ENCODE measurements at regions not wholly inside any gene's neighbourhood (a gene's known extent, or its start where the extent isn't known, plus 50 kb on each side); places are given as distances from the start of the nearest gene placed in this dataset.
A peak's percentile ranks its signal among the peaks of the same experiment; 100 is the strongest.
"Not testable (repeated sequence)": the region's sequence is repeated elsewhere in the genome, so short reads cannot be mapped to it uniquely, and the experiment has no call there.

GRCh38 chr1:235059221-235059620 lies 69.4 kb downstream of the TOMM20 start:
- no peak for DNase-seq
- H3K27ac Mint-ChIP-seq = no peak overlapping the region
- no peaks in the 10 kb centered on the region for H3K9me3 Mint-ChIP-seq
- no peaks in the 10 kb centered on the region for H3K36me3 Mint-ChIP-seq (ENCODE audit: low read depth)
- no peak overlapping the region for H3K4me3 Mint-ChIP-seq
- H3K4me1 Mint-ChIP-seq (ENCODE audit: low read depth) = peaks cover 20% of the 10 kb centered on the region
- H3K27me3 Mint-ChIP-seq = no peaks in the 10 kb centered on the region

- Mint-ChIP-seq H3K27ac (no peak overlapping the region), H3K9me3 (no peaks in the 10 kb centered on the region), H3K4me1 (ENCODE audit: low read depth) (peaks cover 18% of the 10 kb centered on the region), H3K4me3 (no peak overlapping the region), H3K27me3 (no peaks in the 10 kb centered on the region), H3K36me3 (ENCODE audit: low read depth) (no peaks in the 10 kb centered on the region)
- DNase-seq = no peak
These were observed 69.9 kb downstream of the TOMM20 start for GRCh38 chr1:235058695-235059094.

GRCh38 chr1:235057385-235058306 lies 71.0 kb downstream of the TOMM20 start:
- Mint-ChIP-seq H3K36me3 (ENCODE audit: low read depth) (no peaks in the 10 kb centered on the region), H3K27me3 (no peaks in the 10 kb centered on the region), H3K4me3 (no peak overlapping the region), H3K27ac (no peak overlapping the region), H3K4me1 (ENCODE audit: low read depth) (peaks cover 12% of the 10 kb centered on the region), H3K9me3 (no peaks in the 10 kb centered on the region)
- peak; percentile 14 for DNase-seq

- Mint-ChIP-seq H3K27ac (no peak overlapping the region), H3K4me1 (ENCODE audit: low read depth) (peaks cover 18% of the 10 kb centered on the region), H3K27me3 (no peaks in the 10 kb centered on the region), H3K9me3 (no peaks in the 10 kb centered on the region), H3K36me3 (ENCODE audit: low read depth) (no peaks in the 10 kb centered on the region), H3K4me3 (no peak overlapping the region)
- no peak for DNase-seq
These were observed 71.7 kb downstream of the TOMM20 start for GRCh38 chr1:235056937-235057336.

- no peaks in the 10 kb centered on the region for H3K36me3 Mint-ChIP-seq (ENCODE audit: low read depth)
- H3K9me3 Mint-ChIP-seq = no peaks in the 10 kb centered on the region
- H3K27me3 Mint-ChIP-seq = no peaks in the 10 kb centered on the region
- H3K4me3 Mint-ChIP-seq = no peak overlapping the region
- peak; percentile 20 for DNase-seq
- no peak overlapping the region for H3K27ac Mint-ChIP-seq
- peaks cover 27% of the 10 kb centered on the region for H3K4me1 Mint-ChIP-seq (ENCODE audit: low read depth)
These were observed 73.7 kb downstream of the TOMM20 start for GRCh38 chr1:235054936-235055335.

GRCh38 chr1:235054466-235054865 lies 74.2 kb downstream of the TOMM20 start:
- H3K27me3 Mint-ChIP-seq = no peaks in the 10 kb centered on the region
- no peaks in the 10 kb centered on the region for H3K9me3 Mint-ChIP-seq
- H3K4me1 Mint-ChIP-seq (ENCODE audit: low read depth) = peaks cover 31% of the 10 kb centered on the region
- H3K36me3 Mint-ChIP-seq (ENCODE audit: low read depth) = no peaks in the 10 kb centered on the region
- peak; percentile 20 for DNase-seq
- no peak overlapping the region for H3K27ac Mint-ChIP-seq
- H3K4me3 Mint-ChIP-seq = no peak overlapping the region

- peaks cover 47% of the 10 kb centered on the region for H3K4me1 Mint-ChIP-seq (ENCODE audit: low read depth)
These were observed 76.3 kb downstream of the TOMM20 start for GRCh38 chr1:235052067-235053008.

GRCh38 chr1:235051521-235051920 lies 77.1 kb downstream of the TOMM20 start:
- H3K27me3 Mint-ChIP-seq = no peaks in the 10 kb centered on the region
- peaks cover 45% of the 10 kb centered on the region for H3K4me1 Mint-ChIP-seq (ENCODE audit: low read depth)
- peak overlapping the region; percentile 72 for H3K27ac Mint-ChIP-seq
- H3K36me3 Mint-ChIP-seq (ENCODE audit: low read depth) = no peaks in the 10 kb centered on the region
- no peak for DNase-seq
- no peaks in the 10 kb centered on the region for H3K9me3 Mint-ChIP-seq
- no peak overlapping the region for H3K4me3 Mint-ChIP-seq

More at GRCh38 chr1:235052067-235053008, 76.3 kb downstream of the TOMM20 start:
- Mint-ChIP-seq H3K27ac (no peak overlapping the region), H3K9me3 (no peaks in the 10 kb centered on the region), H3K27me3 (no peaks in the 10 kb centered on the region), H3K4me3 (no peak overlapping the region), H3K36me3 (ENCODE audit: low read depth) (no peaks in the 10 kb centered on the region)
- peak; percentile 24 for DNase-seq

- Mint-ChIP-seq H3K27me3 (no peaks in the 10 kb centered on the region), H3K27ac (peak overlapping the region; percentile 72), H3K36me3 (ENCODE audit: low read depth) (no peaks in the 10 kb centered on the region), H3K4me1 (ENCODE audit: low read depth) (peaks cover 47% of the 10 kb centered on the region), H3K9me3 (no peaks in the 10 kb centered on the region), H3K4me3 (no peak overlapping the region)
- peak; percentile 34 for DNase-seq
These were observed 77.7 kb downstream of the TOMM20 start for GRCh38 chr1:235050911-235051360.

- peak; percentile 21 for DNase-seq
These were observed 78.8 kb downstream of the TOMM20 start for GRCh38 chr1:235049716-235050378.

GRCh38 chr1:235049217-235049616 lies 79.4 kb downstream of the TOMM20 start:
- H3K27ac Mint-ChIP-seq = peak overlapping the region; percentile 96
- no peaks in the 10 kb centered on the region for H3K36me3 Mint-ChIP-seq (ENCODE audit: low read depth)
- DNase-seq = peak; percentile 30
- H3K4me1 Mint-ChIP-seq (ENCODE audit: low read depth) = peaks cover 63% of the 10 kb centered on the region
- H3K4me3 Mint-ChIP-seq = no peak overlapping the region
- H3K9me3 Mint-ChIP-seq = no peaks in the 10 kb centered on the region
- no peaks in the 10 kb centered on the region for H3K27me3 Mint-ChIP-seq

More at GRCh38 chr1:235049716-235050378, 78.8 kb downstream of the TOMM20 start:
- H3K9me3 Mint-ChIP-seq; H3K27me3 Mint-ChIP-seq; H3K36me3 Mint-ChIP-seq (ENCODE audit: low read depth); H3K4me3 Mint-ChIP-seq: not testable (repeated sequence)
- Mint-ChIP-seq H3K27ac (peak overlapping the region; percentile 96), H3K4me1 (ENCODE audit: low read depth) (peaks cover 58% of the 10 kb centered on the region)

GRCh38 chr1:235047331-235047871 lies 81.2 kb downstream of the TOMM20 start:
- peak; percentile 37 for DNase-seq
- Mint-ChIP-seq H3K36me3 (ENCODE audit: low read depth) (no peaks in the 10 kb centered on the region), H3K27me3 (no peaks in the 10 kb centered on the region), H3K27ac (peak overlapping the region; percentile 96), H3K4me1 (ENCODE audit: low read depth) (peaks cover 61% of the 10 kb centered on the region), H3K4me3 (peak overlapping the region; percentile 61), H3K9me3 (no peaks in the 10 kb centered on the region)

- peak overlapping the region; percentile 35 for H3K27ac Mint-ChIP-seq
- H3K4me3 Mint-ChIP-seq = no peak overlapping the region
- no peaks in the 10 kb centered on the region for H3K9me3 Mint-ChIP-seq
- H3K4me1 Mint-ChIP-seq (ENCODE audit: low read depth) = peaks cover 52% of the 10 kb centered on the region
- DNase-seq = no peak
- H3K27me3 Mint-ChIP-seq = no peaks in the 10 kb centered on the region
- no peaks in the 10 kb centered on the region for H3K36me3 Mint-ChIP-seq (ENCODE audit: low read depth)
These were observed 82.6 kb downstream of the TOMM20 start for GRCh38 chr1:235045921-235046601.

Measured in activated T-cell treated with anti-CD3 and anti-CD28 coated beads, Interleukin-2, amount 50 U/mL, for 24 hours (primary cell).